Adrenal gland (tissue), 5 donors: ENCODE measurements at regions not wholly inside any gene's neighbourhood (a gene's known extent, or its start where the extent isn't known, plus 50 kb on each side); places are given as distances from the start of the nearest gene placed in this dataset.

ENCODE experiments used
- POLR2A ChIP-seq, 2 donors: fragments of 450-650 bp; IDR thresholded peaks; one replicate each; pipeline ENCODE4 v1.6.1; 2017; ENCODE audit warnings: antibody characterized with exemption in 2 of 2, mild to moderate bottlenecking in 2 of 2, moderate library complexity in 1 of 2
- TF ChIP-seq, protein P1 (sequence below), 6 experiments: fragments of 450-650 bp in 4 of 6; fragments of 200-600 bp in 2 of 6; sonication (generic) in 1 of 6; IDR thresholded peaks; 1 replicate in 5 of 6; 2 replicates in 1 of 6; pipeline versions ENCODE4 v1.5.1 to v1.8.0; 2016 to 2021; ENCODE audit warnings: antibody characterized with exemption in 6 of 6, mild to moderate bottlenecking in 2 of 6, moderate library complexity in 1 of 6
- donor health status: DM: no; HTN: no; CAD: no.

GRCh38 chr2:176463546-176463945, 194.3 kb downstream of the MTX2 start:
- TF ChIP-seq, protein P1, sequence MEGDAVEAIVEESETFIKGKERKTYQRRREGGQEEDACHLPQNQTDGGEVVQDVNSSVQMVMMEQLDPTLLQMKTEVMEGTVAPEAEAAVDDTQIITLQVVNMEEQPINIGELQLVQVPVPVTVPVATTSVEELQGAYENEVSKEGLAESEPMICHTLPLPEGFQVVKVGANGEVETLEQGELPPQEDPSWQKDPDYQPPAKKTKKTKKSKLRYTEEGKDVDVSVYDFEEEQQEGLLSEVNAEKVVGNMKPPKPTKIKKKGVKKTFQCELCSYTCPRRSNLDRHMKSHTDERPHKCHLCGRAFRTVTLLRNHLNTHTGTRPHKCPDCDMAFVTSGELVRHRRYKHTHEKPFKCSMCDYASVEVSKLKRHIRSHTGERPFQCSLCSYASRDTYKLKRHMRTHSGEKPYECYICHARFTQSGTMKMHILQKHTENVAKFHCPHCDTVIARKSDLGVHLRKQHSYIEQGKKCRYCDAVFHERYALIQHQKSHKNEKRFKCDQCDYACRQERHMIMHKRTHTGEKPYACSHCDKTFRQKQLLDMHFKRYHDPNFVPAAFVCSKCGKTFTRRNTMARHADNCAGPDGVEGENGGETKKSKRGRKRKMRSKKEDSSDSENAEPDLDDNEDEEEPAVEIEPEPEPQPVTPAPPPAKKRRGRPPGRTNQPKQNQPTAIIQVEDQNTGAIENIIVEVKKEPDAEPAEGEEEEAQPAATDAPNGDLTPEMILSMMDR (IDR thresholded peaks at IDR 0.05), result no peak
- no peak for TF ChIP-seq POLR2A (IDR thresholded peaks at IDR 0.05)
